WERI-Rb-1 (cell line): ENCODE measurements at regions not wholly inside any gene's neighbourhood (a gene's known extent, or its start where the extent isn't known, plus 50 kb on each side); places are given as distances from the start of the nearest gene placed in this dataset.
"Not testable (repeated sequence)": the region's sequence is repeated elsewhere in the genome, so short reads cannot be mapped to it uniquely, and the experiment has no call there.

Source experiments
- DNase-seq: peaks from one replicate; pipeline ENCODE4 v3.0.0-alpha.2; 2020
- H3K27ac ChIP-seq: fragments of 250-450 bp; sonication (Bioruptor Pico); 2 replicates; pipeline ENCODE4 v1.5.1; 2020; ENCODE audit warnings: mild to moderate bottlenecking, moderate library complexity
- H3K27me3 ChIP-seq: fragments of 250-450 bp; sonication (Bioruptor Pico); 2 replicates; pipeline ENCODE4 v1.5.1; 2021; ENCODE audit warnings: mild to moderate bottlenecking, low read depth, moderate library complexity; ENCODE audit not compliant: insufficient read depth, severe bottlenecking
- H3K36me3 ChIP-seq: fragments of 250-450 bp; sonication (Bioruptor Pico); 2 replicates; pipeline ENCODE4 v1.5.1; 2020; ENCODE audit warnings: mild to moderate bottlenecking, moderate library complexity
- H3K4me3 ChIP-seq: 2 replicates; pipeline ENCODE4 v1.5.1; 2011; ENCODE audit warnings: low read depth, mild to moderate bottlenecking, control low read depth, low read length
- H3K9me3 ChIP-seq: fragments of 250-450 bp; sonication (Bioruptor Pico); 2 replicates; pipeline ENCODE4 v1.5.1; 2021; ENCODE audit warnings: mild to moderate bottlenecking, moderate library complexity; ENCODE audit not compliant: severe bottlenecking
- TF ChIP-seq, protein P1 (sequence below): IDR thresholded peaks from 2 replicates; pipeline ENCODE4 v1.5.1; 2011; ENCODE audit warnings: low read depth, mild to moderate bottlenecking, control low read depth, inconsistent platforms, low read length

DNA sequence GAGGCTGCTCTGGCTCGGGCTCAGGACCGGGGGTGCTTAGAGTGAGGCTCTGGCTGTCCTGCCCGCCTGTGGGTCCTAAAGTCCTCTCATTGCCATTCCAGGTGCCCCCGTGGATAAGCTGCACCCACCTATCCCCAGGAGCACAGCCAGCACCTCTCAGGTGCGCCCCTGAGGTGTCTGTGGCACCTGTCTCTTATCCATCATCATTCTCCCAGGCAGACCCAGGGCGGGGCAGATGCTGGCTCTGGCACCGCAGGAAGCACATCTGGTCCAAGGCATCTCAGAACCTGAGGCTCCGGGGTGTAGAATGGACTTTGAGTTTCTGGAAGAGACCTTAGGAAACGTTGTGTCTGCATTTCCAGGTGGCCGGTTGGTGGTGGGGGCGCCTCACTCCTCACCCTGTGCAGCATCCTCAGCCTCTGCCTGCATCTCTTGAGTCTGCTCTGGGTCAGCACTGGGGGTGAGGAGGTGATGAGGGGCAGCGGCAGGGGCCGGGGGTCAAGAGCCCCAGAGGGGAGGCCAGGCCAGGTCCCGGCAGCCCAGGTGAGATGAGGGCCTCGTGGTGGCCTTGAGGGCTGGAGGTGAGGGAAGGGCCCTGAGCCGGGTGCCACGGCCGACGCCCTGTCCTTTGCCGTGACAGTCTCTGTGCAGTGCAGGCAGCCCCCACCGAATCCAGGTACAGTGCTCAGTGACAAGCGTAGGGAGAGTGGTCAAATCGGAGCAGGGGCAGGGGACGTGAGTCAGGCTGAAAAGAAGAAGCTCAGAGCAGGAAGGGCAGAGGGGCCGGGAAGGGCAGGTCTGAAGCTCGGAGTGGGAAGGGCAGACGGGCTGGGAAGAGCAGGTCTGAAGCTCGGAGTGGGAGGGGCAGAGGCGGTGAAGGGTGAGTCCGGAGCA, 173.5 kb downstream of the NPIPB11 start:
- H3K27ac ChIP-seq = no peak overlapping the region
- no peak overlapping the region for H3K4me3 ChIP-seq
- TF ChIP-seq, protein P1, sequence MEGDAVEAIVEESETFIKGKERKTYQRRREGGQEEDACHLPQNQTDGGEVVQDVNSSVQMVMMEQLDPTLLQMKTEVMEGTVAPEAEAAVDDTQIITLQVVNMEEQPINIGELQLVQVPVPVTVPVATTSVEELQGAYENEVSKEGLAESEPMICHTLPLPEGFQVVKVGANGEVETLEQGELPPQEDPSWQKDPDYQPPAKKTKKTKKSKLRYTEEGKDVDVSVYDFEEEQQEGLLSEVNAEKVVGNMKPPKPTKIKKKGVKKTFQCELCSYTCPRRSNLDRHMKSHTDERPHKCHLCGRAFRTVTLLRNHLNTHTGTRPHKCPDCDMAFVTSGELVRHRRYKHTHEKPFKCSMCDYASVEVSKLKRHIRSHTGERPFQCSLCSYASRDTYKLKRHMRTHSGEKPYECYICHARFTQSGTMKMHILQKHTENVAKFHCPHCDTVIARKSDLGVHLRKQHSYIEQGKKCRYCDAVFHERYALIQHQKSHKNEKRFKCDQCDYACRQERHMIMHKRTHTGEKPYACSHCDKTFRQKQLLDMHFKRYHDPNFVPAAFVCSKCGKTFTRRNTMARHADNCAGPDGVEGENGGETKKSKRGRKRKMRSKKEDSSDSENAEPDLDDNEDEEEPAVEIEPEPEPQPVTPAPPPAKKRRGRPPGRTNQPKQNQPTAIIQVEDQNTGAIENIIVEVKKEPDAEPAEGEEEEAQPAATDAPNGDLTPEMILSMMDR = no peak
- no peaks in the 10 kb centered on the region for H3K27me3 ChIP-seq
- no peaks in the 10 kb centered on the region for H3K9me3 ChIP-seq
- no peak for DNase-seq
- no peaks in the 10 kb centered on the region for H3K36me3 ChIP-seq

- H3K27me3 ChIP-seq, H3K36me3 ChIP-seq, H3K27ac ChIP-seq, H3K9me3 ChIP-seq, DNase-seq, H3K4me3 ChIP-seq: not testable (repeated sequence)
Observed at GRCh38 chr16:29232160-29232705, 174.3 kb downstream of the NPIPB11 start.

DNA sequence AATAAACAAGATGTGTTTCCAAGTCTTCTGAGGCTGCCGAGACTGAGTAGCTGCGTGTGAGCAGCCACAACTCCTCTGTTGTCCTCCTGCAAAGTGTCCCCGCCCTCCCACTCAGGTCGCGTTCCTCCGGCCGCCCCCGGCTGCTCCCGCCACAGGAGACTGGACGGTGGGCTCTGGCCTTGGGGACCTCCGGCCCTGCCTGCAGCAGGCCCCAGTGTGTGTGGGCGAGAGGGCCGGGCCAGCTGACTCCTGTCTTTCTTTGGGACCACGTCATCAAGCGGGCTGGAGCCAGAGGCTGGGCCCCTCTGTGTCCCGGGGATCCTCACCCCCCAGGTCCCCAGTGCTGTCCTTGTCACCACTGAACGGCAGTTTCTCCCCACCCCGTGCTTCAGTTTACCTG, 175.3 kb downstream of the NPIPB11 start:
- no peak overlapping the region for H3K4me3 ChIP-seq
- H3K9me3 ChIP-seq = no peaks in the 10 kb centered on the region
- no peak overlapping the region for H3K27ac ChIP-seq
- no peak for DNase-seq
- H3K27me3 ChIP-seq = no peaks in the 10 kb centered on the region
- H3K36me3 ChIP-seq = no peaks in the 10 kb centered on the region
- TF ChIP-seq, protein P1 = no peak

GRCh38 chr16:29230671-29231096, 175.8 kb downstream of the NPIPB11 start:
- no peak for DNase-seq

GRCh38 chr16:29230006-29230668, 176.4 kb downstream of the NPIPB11 start:
- DNase-seq, H3K9me3 ChIP-seq, H3K27me3 ChIP-seq, H3K36me3 ChIP-seq, H3K4me3 ChIP-seq, H3K27ac ChIP-seq: not testable (repeated sequence)

More at GRCh38 chr16:29230671-29231096, 175.8 kb downstream of the NPIPB11 start:
- Histone ChIP-seq H3K27ac (no peak overlapping the region), H3K9me3 (no peaks in the 10 kb centered on the region), H3K36me3 (no peaks in the 10 kb centered on the region), H3K4me3 (no peak overlapping the region), H3K27me3 (no peaks in the 10 kb centered on the region)
- TF ChIP-seq, protein P1 = no peak

GRCh38 chr16:29229616-29230005, 176.9 kb downstream of the NPIPB11 start:
- not testable (repeated sequence) for DNase-seq, H3K4me3 ChIP-seq, H3K27ac ChIP-seq, H3K36me3 ChIP-seq, H3K9me3 ChIP-seq, H3K27me3 ChIP-seq

GRCh38 chr16:29228664-29229611, 177.6 kb downstream of the NPIPB11 start:
- H3K36me3 ChIP-seq, H3K27ac ChIP-seq, DNase-seq, H3K9me3 ChIP-seq, H3K4me3 ChIP-seq, H3K27me3 ChIP-seq: not testable (repeated sequence)
